ENCODE measurements at regions not wholly inside any gene's neighbourhood (a gene's known extent, or its start where the extent isn't known, plus 50 kb on each side); places are given as distances from the start of the nearest gene placed in this dataset.

- Mint-ChIP-seq H3K36me3 (ENCODE audit: insufficient read depth) (no peaks in the 10 kb centered on the region), H3K27ac (no peak overlapping the region), H3K4me3 (ENCODE audit: low read depth) (no peak overlapping the region), H3K9me3 (ENCODE audit: low read depth) (no peaks in the 10 kb centered on the region), H3K27me3 (peaks cover 13% of the 10 kb centered on the region), H3K4me1 (ENCODE audit: low read depth) (peaks cover 31% of the 10 kb centered on the region)
- DNase-seq (ENCODE audit: low spot score, unreplicated experiment), result no peak
- TF ChIP-seq CTCF (IDR thresholded peaks at IDR 0.05; ENCODE audit: unreplicated experiment), result no peak
Measured at GRCh38 chr20:48293671-48294070, 508.4 kb upstream of the SULF2 start.

DNA sequence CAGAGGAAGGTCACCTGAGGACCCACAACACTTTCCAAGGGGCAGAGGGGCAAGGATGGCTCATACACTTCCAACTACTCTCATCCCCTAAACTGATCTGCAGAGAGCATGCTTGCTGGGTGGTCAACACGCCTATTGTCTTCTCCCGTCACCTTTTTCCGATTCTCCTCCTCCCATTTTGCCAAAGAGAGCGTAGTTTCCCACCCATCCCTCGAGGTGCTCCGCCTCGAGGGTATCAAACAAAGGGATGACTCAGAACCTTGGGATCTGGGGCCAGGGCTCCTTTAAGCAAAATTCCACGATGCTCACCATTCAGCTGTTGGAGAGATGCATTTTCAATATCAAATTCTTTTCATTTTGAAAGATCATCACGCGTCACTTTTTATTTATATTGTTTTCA lies 507.5 kb upstream of the SULF2 start:
- TF ChIP-seq CTCF (IDR thresholded peaks at IDR 0.05; ENCODE audit: unreplicated experiment), result no peak
- H3K9me3 Mint-ChIP-seq (ENCODE audit: low read depth), result no peaks in the 10 kb centered on the region
- H3K4me1 Mint-ChIP-seq (ENCODE audit: low read depth), result peaks cover 33% of the 10 kb centered on the region
- peaks cover 13% of the 10 kb centered on the region for H3K27me3 Mint-ChIP-seq
- no peak overlapping the region for H3K27ac Mint-ChIP-seq
- DNase-seq (ENCODE audit: low spot score, unreplicated experiment), result no peak
- H3K36me3 Mint-ChIP-seq (ENCODE audit: insufficient read depth), result no peaks in the 10 kb centered on the region
- no peak overlapping the region for H3K4me3 Mint-ChIP-seq (ENCODE audit: low read depth)

DNA sequence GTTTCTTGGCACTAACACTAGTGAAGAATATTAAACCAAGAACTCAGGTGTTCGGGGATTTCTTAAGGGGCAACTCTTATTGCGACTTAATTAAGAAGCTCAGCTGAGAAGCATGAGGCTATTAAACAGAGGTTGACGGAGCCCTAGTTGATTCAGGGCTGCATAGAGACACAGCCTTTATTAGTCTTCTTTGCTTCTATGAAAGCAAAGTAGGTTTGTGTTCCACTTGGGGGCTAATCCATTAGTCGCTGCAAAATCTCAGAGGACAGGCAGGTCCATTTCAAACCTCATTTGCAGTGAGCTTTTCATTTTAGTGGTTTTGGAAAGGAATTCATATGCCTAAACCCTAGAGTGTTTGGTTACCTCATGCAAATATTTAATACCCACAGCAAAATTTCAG lies 506.6 kb upstream of the SULF2 start:
- Mint-ChIP-seq H3K36me3 (ENCODE audit: insufficient read depth) (no peaks in the 10 kb centered on the region), H3K4me3 (ENCODE audit: low read depth) (no peak overlapping the region), H3K9me3 (ENCODE audit: low read depth) (no peaks in the 10 kb centered on the region), H3K27me3 (peaks cover 13% of the 10 kb centered on the region), H3K4me1 (ENCODE audit: low read depth) (peaks cover 38% of the 10 kb centered on the region), H3K27ac (peak overlapping the region; percentile 73)
- DNase-seq (ENCODE audit: low spot score, unreplicated experiment), result no peak
- no peak for TF ChIP-seq CTCF (IDR thresholded peaks at IDR 0.05; ENCODE audit: unreplicated experiment)

DNA sequence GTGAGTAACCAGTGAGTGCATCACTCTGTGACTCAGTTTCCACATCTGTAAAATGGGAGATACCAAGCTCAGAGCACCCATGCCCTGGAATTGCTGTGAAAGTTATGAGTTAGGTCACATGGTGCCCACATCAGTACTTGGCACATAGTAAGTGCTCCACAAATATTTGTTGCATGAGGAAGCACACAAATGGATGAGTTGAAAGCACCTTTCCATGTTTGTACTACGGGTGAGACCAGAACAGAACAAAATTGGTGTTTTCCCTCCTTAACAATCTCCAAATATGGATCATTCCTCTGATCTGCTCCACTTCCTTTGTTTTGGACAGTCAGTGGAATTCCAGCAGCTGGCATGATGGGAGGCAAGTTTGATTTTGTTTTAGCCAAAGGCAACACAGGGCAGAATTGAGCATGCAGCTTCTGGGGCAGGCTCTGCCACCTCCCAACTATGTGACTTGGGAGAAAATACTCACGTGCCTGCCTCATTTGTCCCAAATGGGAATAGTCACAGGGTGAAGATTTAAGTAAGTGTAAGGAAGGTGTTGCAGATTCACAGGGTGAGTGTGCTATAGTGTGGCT lies 503.7 kb upstream of the SULF2 start:
- Mint-ChIP-seq H3K27me3 (peaks cover 10% of the 10 kb centered on the region), H3K4me1 (ENCODE audit: low read depth) (peaks cover 41% of the 10 kb centered on the region), H3K27ac (peak overlapping the region; percentile 43), H3K9me3 (ENCODE audit: low read depth) (no peaks in the 10 kb centered on the region), H3K4me3 (ENCODE audit: low read depth) (no peak overlapping the region), H3K36me3 (ENCODE audit: insufficient read depth) (no peaks in the 10 kb centered on the region)
- TF ChIP-seq CTCF (IDR thresholded peaks at IDR 0.05; ENCODE audit: unreplicated experiment), result no peak
- DNase-seq (ENCODE audit: low spot score, unreplicated experiment), result no peak

DNA sequence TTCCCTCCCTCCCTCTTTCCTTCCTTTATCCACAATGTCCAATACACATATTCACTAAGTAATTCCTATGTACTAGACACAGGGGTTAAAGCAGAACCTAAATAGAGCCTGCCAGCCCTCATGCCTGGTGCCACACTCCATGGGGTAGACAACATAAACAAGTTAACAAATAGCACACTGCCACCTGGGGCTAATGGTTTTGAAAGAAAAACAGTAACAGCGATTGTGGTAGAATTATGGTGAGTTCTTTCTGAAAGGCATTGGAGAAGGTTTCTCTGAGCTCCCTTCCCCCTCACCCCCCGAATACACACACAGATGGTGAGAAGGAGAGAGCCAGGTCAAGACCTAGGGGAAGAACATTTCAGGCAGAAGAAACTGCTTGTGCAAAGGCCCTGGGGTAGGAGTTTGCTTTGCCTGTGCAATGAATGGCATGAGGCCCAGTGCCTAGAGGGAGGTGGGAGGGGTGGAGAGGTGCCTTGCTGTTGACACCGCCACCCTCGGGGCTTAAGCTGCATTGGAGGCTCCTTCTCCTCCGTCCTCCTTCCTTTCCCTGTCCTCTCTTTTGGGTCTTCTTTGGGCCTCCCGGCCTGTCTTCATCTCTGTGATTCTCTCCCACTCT lies 502.4 kb upstream of the SULF2 start:
- Mint-ChIP-seq H3K4me3 (ENCODE audit: low read depth) (no peak overlapping the region), H3K4me1 (ENCODE audit: low read depth) (peaks cover 40% of the 10 kb centered on the region), H3K27ac (peak overlapping the region; percentile 86), H3K27me3 (peaks cover 10% of the 10 kb centered on the region), H3K9me3 (ENCODE audit: low read depth) (peaks cover 4% of the 10 kb centered on the region), H3K36me3 (ENCODE audit: insufficient read depth) (no peaks in the 10 kb centered on the region)
- no peak for DNase-seq (ENCODE audit: low spot score, unreplicated experiment)
- no peak for TF ChIP-seq CTCF (IDR thresholded peaks at IDR 0.05; ENCODE audit: unreplicated experiment)

All from progenitor cell of endocrine pancreas (in vitro differentiated cells).